ENCODE measurements at regions not wholly inside any gene's neighbourhood (a gene's known extent, or its start where the extent isn't known, plus 50 kb on each side); places are given as distances from the start of the nearest gene placed in this dataset.

GRCh38 chr18:1663879-1664705, 759.4 kb downstream of the ADCYAP1 start:
- TF ChIP-seq GATA2 (IDR thresholded peaks at IDR 0.05; ENCODE audit: low read depth, low read length) (no peak), GATA3 (IDR thresholded peaks at IDR 0.05; ENCODE audit: low read depth, low read length) (no peak)

DNA sequence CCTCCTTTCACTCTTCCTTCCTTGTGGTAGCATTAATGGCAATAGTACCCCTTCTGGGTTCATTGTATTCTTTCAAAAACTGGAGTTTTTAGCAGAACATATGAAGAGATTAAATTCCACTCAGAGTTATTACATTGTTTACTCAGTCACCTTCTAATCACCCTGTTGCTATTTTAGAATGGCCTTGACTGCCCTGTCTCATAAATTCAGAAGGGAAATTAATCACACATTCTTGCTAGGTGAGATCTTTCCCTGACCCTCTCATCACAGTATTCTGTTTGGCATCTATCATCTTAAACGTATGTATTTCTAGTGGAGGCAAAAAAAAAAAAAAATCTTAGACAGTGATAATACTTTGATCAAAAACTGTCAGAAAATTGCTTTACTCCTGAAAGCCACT, 760.4 kb downstream of the ADCYAP1 start:
- TF ChIP-seq GATA3 (IDR thresholded peaks at IDR 0.05; ENCODE audit: low read depth, low read length): no peak
- no peak for TF ChIP-seq GATA2 (IDR thresholded peaks at IDR 0.05; ENCODE audit: low read depth, low read length)

- TF ChIP-seq GATA2 (IDR thresholded peaks at IDR 0.05; ENCODE audit: low read depth, low read length) (no peak), GATA3 (IDR thresholded peaks at IDR 0.05; ENCODE audit: low read depth, low read length) (no peak)
These were observed 763.6 kb downstream of the ADCYAP1 start for GRCh38 chr18:1668279-1668678.

DNA sequence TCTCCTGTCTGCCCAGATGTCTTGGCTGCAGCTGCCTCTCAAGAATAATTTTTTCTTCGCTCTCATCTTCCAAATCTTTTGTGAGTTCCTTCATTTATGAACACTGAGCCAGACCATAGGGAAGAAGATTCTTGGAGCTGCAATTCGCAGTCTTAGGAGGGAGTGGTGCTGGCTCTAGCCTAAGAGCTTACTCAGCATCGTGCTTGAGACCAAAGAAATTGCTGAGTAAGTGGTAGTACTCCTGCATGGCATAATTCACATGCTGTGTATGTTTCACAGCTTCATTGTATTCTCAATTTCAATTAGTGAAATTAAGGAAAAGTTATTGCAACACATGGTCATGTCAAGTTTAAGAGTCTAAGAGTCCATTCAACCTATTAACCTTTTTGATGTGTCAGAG, 771.7 kb downstream of the ADCYAP1 start:
- no peak for TF ChIP-seq GATA3 (IDR thresholded peaks at IDR 0.05; ENCODE audit: low read depth, low read length)
- no peak for TF ChIP-seq GATA2 (IDR thresholded peaks at IDR 0.05; ENCODE audit: low read depth, low read length)

DNA sequence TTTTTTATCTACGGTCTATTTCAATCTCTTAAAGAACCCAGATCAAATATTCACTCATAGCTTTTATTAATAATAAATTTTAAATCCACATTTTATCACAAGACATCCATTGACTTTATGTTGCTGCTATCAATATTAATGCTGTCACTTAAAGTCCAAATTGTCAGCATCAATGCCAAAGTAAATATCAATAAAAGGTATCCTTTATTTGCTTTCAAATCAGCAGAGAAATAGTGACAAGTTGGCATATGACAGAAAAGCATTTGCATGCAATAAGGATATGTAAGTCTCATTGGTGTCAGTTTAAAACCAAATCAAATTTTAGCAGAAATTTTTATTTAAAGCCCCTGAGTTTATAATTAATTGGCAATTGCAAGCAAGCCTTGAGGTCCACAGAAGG, 775.4 kb downstream of the ADCYAP1 start:
- TF ChIP-seq GATA3 (IDR thresholded peaks at IDR 0.05; ENCODE audit: low read depth, low read length): no peak
- no peak for TF ChIP-seq GATA2 (IDR thresholded peaks at IDR 0.05; ENCODE audit: low read depth, low read length)

DNA sequence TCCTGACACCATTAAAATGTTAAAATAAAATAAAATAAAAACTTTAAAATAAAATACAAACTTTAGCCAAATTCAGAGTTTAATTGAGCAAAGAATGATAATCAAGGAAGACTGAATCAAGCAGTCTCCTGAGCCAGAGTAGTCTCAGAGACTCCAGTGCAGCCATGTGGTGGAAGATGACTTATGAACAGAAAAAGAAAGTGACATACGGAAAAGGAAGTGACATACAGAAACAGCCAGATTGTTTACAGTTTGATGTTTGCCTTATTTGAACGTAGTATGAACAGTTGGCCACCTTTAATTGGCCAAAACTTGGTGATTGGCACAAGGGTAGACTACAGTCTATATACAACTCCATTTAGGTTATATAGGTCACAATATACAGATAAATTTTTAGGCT, 787.2 kb downstream of the ADCYAP1 start:
- TF ChIP-seq GATA2 (IDR thresholded peaks at IDR 0.05; ENCODE audit: low read depth, low read length) (no peak), GATA3 (IDR thresholded peaks at IDR 0.05; ENCODE audit: low read depth, low read length) (no peak)

DNA sequence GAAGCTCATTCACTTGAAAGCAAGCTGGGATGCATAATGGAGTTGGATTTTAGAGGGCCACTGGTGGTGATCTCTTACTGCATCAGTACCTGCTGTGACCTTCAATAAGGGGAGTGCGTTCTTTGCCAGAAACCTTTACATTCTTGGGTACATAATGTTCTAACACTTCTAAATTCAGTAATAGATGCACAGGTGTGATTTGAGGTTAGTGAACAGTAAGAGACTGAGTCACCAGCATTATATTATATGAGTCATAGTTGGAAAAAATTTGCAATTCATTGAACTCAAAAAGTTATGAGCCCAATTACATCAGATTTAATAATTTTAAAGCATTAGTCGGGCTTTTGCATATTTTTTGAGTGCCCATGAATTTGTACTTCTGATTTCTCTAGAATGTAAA, 803.3 kb downstream of the ADCYAP1 start:
- no peak for TF ChIP-seq GATA2 (IDR thresholded peaks at IDR 0.05; ENCODE audit: low read depth, low read length)
- no peak for TF ChIP-seq GATA3 (IDR thresholded peaks at IDR 0.05; ENCODE audit: low read depth, low read length)

- TF ChIP-seq GATA3 (IDR thresholded peaks at IDR 0.05; ENCODE audit: low read depth, low read length): no peak
These were observed 805.4 kb downstream of the ADCYAP1 start for GRCh38 chr18:1710114-1710513.

GRCh38 chr18:1732143-1732542, 827.5 kb downstream of the ADCYAP1 start:
- TF ChIP-seq GATA2 (IDR thresholded peaks at IDR 0.05; ENCODE audit: low read depth, low read length) (no peak), GATA3 (IDR thresholded peaks at IDR 0.05; ENCODE audit: low read depth, low read length) (no peak)

DNA sequence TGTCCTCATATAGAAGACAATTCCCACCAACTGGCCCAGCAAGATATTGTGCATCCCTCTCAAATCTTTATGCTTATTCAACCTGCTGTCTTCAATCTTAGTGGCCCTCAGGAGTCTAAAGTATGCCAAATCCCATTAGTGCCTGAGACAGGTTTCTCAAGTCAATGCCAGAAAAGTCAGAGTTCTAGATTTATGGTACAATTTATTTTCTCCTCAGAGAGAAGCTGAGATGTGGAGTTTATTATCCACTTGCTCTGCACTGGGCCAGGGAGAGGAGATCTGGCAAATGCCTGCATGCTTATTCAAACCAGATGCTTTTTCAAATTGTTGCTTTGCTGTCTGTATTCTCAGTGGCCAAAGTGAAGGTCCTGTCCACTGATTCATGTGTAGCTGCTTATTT, 825.2 kb downstream of the METTL4 start:
- TF ChIP-seq GATA2 (IDR thresholded peaks at IDR 0.05; ENCODE audit: low read depth, low read length) (no peak), GATA3 (IDR thresholded peaks at IDR 0.05; ENCODE audit: low read depth, low read length) (no peak)

GRCh38 chr18:1751249-1751648, 820.1 kb downstream of the METTL4 start:
- no peak for TF ChIP-seq GATA3 (IDR thresholded peaks at IDR 0.05; ENCODE audit: low read depth, low read length)
- TF ChIP-seq GATA2 (IDR thresholded peaks at IDR 0.05; ENCODE audit: low read depth, low read length): no peak

GRCh38 chr18:1760901-1761300, 810.4 kb downstream of the METTL4 start:
- TF ChIP-seq GATA2 (IDR thresholded peaks at IDR 0.05; ENCODE audit: low read depth, low read length) (no peak), GATA3 (IDR thresholded peaks at IDR 0.05; ENCODE audit: low read depth, low read length) (no peak)

GRCh38 chr18:1774261-1774660, 797.0 kb downstream of the METTL4 start:
- TF ChIP-seq GATA2 (IDR thresholded peaks at IDR 0.05; ENCODE audit: low read depth, low read length) (no peak), GATA3 (IDR thresholded peaks at IDR 0.05; ENCODE audit: low read depth, low read length) (no peak)

DNA sequence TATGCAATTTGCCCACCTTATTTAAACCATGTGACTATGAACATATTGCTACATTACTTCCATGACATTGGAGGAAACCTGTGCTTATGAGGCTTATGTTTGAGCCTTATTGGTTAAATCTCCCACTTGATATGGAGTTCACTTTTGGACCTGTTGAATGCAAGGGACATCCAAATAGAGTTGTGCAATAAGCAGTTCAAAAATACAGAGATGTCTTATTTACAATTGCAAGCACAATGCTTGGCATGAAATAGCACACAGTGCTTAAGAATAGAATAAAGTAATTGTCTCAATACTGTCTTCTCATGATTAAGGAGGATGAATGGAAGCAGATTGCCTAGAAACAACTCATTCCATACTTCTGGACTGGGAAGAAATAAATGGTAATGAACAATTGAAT, 793.5 kb downstream of the METTL4 start:
- TF ChIP-seq GATA3 (IDR thresholded peaks at IDR 0.05; ENCODE audit: low read depth, low read length): no peak
- no peak for TF ChIP-seq GATA2 (IDR thresholded peaks at IDR 0.05; ENCODE audit: low read depth, low read length)

DNA sequence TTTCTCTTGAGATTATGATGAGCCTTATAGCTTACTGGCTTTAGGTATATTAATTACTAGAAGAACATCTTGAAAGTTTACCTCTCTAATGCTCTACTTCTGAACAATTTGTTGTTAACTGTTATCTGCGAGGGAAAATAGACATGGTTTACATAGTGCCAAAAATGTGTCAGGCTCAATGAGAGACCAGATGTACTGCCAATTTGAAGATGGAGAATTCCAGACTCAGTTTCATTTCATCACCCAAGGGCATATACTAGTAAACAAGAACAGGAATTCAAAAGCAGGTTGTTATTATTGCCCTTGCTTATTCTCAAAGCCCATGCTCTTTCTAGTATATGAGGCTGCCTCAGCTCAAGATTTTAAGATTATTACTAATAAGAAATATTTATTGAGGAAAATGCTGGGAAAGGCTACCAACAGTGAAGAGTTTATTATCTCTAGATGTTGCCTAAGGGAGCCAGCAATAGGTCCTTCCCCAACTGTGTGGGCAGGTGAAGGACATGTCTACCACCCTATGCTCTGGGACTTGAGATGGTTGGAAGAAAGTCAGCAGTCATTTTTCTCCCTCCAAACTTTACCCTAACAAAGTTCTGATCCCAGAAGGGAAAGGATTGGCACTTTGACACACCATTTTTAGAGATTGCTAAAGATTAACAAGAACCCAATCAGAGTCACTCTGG, 792.7 kb downstream of the METTL4 start:
- TF ChIP-seq GATA2 (IDR thresholded peaks at IDR 0.05; ENCODE audit: low read depth, low read length): no peak
- no peak for TF ChIP-seq GATA3 (IDR thresholded peaks at IDR 0.05; ENCODE audit: low read depth, low read length)
